GM03348 (cell line): ENCODE measurements at regions not wholly inside any gene's neighbourhood (a gene's known extent, or its start where the extent isn't known, plus 50 kb on each side); places are given as distances from the start of the nearest gene placed in this dataset.
"Not testable (repeated sequence)": the region's sequence is repeated elsewhere in the genome, so short reads cannot be mapped to it uniquely, and the experiment has no call there.

Experiments used
- DNase-seq: peaks from one replicate; pipeline ENCODE4 v3.0.0; 2012; ENCODE audit warnings: low spot score

- DNase-seq, result no peak
These were observed 343.8 kb upstream of the EPHA4 start for GRCh38 chr2:221915926-221916325.

- DNase-seq, result no peak
These were observed 342.3 kb upstream of the EPHA4 start for GRCh38 chr2:221914334-221914880.

- no peak for DNase-seq
These were observed 339.8 kb upstream of the EPHA4 start for GRCh38 chr2:221911890-221912289.

GRCh38 chr2:221911321-221911720 is 339.2 kb upstream of the EPHA4 start:
- DNase-seq, result no peak

GRCh38 chr2:221908518-221908917 is 336.4 kb upstream of the EPHA4 start:
- no peak for DNase-seq

GRCh38 chr2:221897718-221898117 is 325.6 kb upstream of the EPHA4 start:
- no peak for DNase-seq

GRCh38 chr2:221896505-221897151 is 324.5 kb upstream of the EPHA4 start:
- no peak for DNase-seq

- DNase-seq, result no peak
These were observed 323.4 kb upstream of the EPHA4 start for GRCh38 chr2:221895366-221896121.

- no peak for DNase-seq
These were observed 321.4 kb upstream of the EPHA4 start for GRCh38 chr2:221893501-221893900.

- DNase-seq, result not testable (repeated sequence)
These were observed 319.9 kb upstream of the EPHA4 start for GRCh38 chr2:221892006-221892405.

GRCh38 chr2:221883976-221884375 is 311.9 kb upstream of the EPHA4 start:
- no peak for DNase-seq

- DNase-seq, result no peak
These were observed 303.9 kb upstream of the EPHA4 start for GRCh38 chr2:221876016-221876415.

- DNase-seq, result no peak
These were observed 302.3 kb upstream of the EPHA4 start for GRCh38 chr2:221874444-221874843.

GRCh38 chr2:221857719-221858118 is 285.6 kb upstream of the EPHA4 start:
- DNase-seq, result no peak

- DNase-seq, result no peak
These were observed 281.2 kb upstream of the EPHA4 start for GRCh38 chr2:221853297-221853696.

GRCh38 chr2:221851531-221852045 is 279.5 kb upstream of the EPHA4 start:
- DNase-seq, result no peak

- DNase-seq, result peak; percentile 4
These were observed 278.0 kb upstream of the EPHA4 start for GRCh38 chr2:221850076-221850475.

GRCh38 chr2:221848286-221848685 is 276.2 kb upstream of the EPHA4 start:
- DNase-seq, result no peak

- DNase-seq, result no peak
These were observed 272.9 kb upstream of the EPHA4 start for GRCh38 chr2:221845021-221845365.

- no peak for DNase-seq
These were observed 272.3 kb upstream of the EPHA4 start for GRCh38 chr2:221844212-221845020.

- DNase-seq, result no peak
These were observed 264.0 kb upstream of the EPHA4 start for GRCh38 chr2:221836095-221836494.

- DNase-seq, result no peak
These were observed 261.9 kb upstream of the EPHA4 start for GRCh38 chr2:221833966-221834365.
